DND-41 (cell line): ENCODE measurements at regions not wholly inside any gene's neighbourhood (a gene's known extent, or its start where the extent isn't known, plus 50 kb on each side); places are given as distances from the start of the nearest gene placed in this dataset.
"Not testable (repeated sequence)": the region's sequence is repeated elsewhere in the genome, so short reads cannot be mapped to it uniquely, and the experiment has no call there.

Source experiments
- EZH2 ChIP-seq: IDR thresholded peaks from 3 replicates; pipeline ENCODE4 v1.6.1; 2012; ENCODE audit warnings: borderline replicate concordance, low read depth, mild to moderate bottlenecking, moderate library complexity, low read length, inconsistent platforms; ENCODE audit not compliant: severe bottlenecking
- TF ChIP-seq, protein P1 (sequence below): IDR thresholded peaks from 2 replicates; pipeline ENCODE4 v1.5.1; 2012; ENCODE audit warnings: borderline replicate concordance, low read length, moderate library complexity, mild to moderate bottlenecking; ENCODE audit not compliant: poor library complexity, severe bottlenecking; ENCODE audit errors: extremely low read depth

GRCh38 chr20:5381527-5381926 is 64.8 kb upstream of the PROKR2 start:
- not testable (repeated sequence) for TF ChIP-seq EZH2
- TF ChIP-seq, protein P1, sequence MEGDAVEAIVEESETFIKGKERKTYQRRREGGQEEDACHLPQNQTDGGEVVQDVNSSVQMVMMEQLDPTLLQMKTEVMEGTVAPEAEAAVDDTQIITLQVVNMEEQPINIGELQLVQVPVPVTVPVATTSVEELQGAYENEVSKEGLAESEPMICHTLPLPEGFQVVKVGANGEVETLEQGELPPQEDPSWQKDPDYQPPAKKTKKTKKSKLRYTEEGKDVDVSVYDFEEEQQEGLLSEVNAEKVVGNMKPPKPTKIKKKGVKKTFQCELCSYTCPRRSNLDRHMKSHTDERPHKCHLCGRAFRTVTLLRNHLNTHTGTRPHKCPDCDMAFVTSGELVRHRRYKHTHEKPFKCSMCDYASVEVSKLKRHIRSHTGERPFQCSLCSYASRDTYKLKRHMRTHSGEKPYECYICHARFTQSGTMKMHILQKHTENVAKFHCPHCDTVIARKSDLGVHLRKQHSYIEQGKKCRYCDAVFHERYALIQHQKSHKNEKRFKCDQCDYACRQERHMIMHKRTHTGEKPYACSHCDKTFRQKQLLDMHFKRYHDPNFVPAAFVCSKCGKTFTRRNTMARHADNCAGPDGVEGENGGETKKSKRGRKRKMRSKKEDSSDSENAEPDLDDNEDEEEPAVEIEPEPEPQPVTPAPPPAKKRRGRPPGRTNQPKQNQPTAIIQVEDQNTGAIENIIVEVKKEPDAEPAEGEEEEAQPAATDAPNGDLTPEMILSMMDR, result not testable (repeated sequence)
